GM10248 (cell line): ENCODE measurements at regions not wholly inside any gene's neighbourhood (a gene's known extent, or its start where the extent isn't known, plus 50 kb on each side); places are given as distances from the start of the nearest gene placed in this dataset.

Experiments used
- CTCF ChIA-PET: fragments of 300-600 bp; sonication (Branson Sonifier 250); formaldehyde crosslinking; extraction: SDS; loops from one replicate; lab custom pipeline; 2021; ENCODE audit warnings: antibody characterized with exemption; lab: Yijun Ruan, JAX
- POLR2A ChIA-PET: fragments of 350-650 bp; sonication (Branson Sonifier 250); formaldehyde crosslinking; extraction: SDS; loops from one replicate; lab custom pipeline; 2020; ENCODE audit warnings: antibody characterized with exemption; lab: Yijun Ruan, JAX
- DNase-seq: peaks from one replicate; pipeline ENCODE4 v3.0.0; 2012; ENCODE audit errors: extremely low spot score
- TF ChIP-seq, protein P1 (sequence below): IDR thresholded peaks from 2 replicates; pipeline ENCODE4 v1.5.1; 2012; ENCODE audit warnings: mild to moderate bottlenecking, low read depth; ENCODE audit errors: extremely low read depth, missing control alignments, control extremely low read depth

DNA sequence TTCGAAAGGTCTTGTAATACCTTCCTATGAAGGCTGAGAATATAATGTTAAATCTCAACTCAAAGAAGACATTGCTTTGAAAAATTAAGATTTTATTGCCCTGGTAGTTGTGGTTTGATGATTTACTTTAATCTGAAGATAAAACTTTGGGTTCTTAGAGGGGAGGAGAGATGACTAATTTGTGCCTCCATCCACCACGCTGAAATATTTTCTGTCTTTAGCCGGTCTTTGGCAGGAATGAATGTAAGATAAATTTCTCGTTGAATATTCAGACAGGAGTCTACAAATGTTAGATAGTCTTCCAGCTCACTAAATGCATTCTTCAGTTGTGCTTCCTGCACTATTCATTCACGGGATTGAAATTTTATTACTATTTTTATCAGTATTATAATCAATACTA is 844.3 kb upstream of the NR2F2 start:
- CTCF ChIA-PET, result interaction anchor here (1.1 kb wide), 1 partner anchor 12 kb away, joined by 4 read pairs; no protein-coding TSS in a partner anchor
- POLR2A ChIA-PET, result no interaction called here
- DNase-seq, result no peak
- TF ChIP-seq, protein P1, sequence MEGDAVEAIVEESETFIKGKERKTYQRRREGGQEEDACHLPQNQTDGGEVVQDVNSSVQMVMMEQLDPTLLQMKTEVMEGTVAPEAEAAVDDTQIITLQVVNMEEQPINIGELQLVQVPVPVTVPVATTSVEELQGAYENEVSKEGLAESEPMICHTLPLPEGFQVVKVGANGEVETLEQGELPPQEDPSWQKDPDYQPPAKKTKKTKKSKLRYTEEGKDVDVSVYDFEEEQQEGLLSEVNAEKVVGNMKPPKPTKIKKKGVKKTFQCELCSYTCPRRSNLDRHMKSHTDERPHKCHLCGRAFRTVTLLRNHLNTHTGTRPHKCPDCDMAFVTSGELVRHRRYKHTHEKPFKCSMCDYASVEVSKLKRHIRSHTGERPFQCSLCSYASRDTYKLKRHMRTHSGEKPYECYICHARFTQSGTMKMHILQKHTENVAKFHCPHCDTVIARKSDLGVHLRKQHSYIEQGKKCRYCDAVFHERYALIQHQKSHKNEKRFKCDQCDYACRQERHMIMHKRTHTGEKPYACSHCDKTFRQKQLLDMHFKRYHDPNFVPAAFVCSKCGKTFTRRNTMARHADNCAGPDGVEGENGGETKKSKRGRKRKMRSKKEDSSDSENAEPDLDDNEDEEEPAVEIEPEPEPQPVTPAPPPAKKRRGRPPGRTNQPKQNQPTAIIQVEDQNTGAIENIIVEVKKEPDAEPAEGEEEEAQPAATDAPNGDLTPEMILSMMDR, result no peak

DNA sequence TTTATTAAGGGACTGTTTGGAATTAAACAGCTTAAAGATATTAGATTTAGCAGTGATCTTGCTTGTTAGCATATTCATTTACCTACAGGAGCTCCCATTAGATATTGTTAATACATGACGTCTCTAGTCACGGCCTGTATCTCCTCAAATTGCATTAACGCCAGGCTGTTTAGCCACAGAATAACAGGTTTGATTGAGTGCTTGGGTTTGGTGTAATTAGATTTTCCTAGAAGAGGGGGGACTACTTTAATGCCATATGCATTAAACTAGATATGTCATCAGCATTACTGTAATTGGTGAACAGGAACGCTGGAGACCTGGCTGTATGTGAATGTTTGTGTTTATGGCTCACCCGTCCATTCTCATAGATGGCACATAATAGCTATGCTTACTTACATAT is 841.4 kb upstream of the NR2F2 start:
- CTCF ChIA-PET, result interaction anchor here (1.2 to 1.4 kb wide), 2 partner anchors 14 to 22 kb away, joined by 3 to 5 read pairs; no protein-coding TSS in a partner anchor
- TF ChIP-seq, protein P1, result no peak
- DNase-seq, result no peak
- POLR2A ChIA-PET, result no interaction called here

DNA sequence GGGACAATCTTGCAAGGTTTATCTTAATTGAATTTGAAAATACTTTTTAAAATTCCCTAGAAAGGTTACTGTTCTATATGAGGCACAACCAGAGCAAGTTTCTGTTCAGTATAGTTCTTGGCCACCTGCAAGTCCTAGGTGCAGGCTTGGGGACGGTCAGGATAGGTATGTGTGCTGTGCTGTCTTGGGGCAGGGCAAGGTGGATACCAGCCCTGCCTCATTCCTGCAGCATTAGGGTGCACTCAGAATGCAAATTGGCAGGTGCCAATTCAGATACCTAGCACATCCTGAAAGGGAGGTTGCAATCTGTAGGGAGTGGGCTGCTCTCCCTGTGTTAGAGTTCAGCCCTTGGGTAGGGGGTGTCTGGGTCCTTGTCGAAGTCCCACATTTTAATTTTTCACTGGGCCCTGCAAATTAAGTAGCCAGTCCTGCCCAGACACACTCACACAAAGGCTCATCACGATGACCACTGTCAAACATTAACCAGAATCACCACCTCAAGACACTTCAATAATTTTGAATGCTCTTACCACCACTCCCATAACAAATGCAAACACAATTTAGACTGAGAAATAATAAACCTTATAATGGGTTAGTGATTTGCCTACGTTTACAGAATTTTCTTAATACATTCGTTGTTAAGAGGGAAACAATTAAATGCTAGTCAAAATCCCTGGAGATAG is 838.0 kb upstream of the NR2F2 start:
- ChIA-PET POLR2A (no interaction called here), CTCF (no interaction called here)
- TF ChIP-seq, protein P1, result no peak
- DNase-seq, result no peak

DNA sequence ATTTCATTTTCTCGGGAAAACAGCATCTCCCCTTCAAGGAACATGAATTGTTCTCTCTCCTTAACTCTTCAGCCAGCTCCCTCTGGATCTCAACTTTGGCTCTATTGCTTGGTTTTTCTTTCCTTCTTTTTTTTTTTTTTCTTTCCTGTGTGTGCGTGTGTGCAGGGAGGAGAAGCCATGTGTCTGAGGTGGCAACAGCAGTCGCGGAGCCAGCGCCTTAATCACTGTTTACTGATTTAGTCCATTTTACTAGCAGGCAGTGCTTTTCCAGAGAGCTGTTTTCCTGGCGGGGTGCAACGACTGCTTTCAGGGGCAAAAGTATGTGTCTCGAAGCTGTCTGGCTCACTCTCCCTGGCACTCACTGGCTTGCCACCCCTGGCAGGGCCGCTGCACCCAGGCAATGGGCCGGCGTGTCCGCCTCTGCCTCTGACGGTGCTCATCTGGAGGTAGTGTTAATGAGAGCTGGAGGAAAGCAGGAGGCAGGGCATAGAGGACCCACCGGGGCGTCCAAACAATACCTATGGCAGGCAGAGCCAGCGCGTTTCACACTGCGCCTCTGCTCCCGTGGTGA is 835.4 kb upstream of the NR2F2 start:
- CTCF ChIA-PET, result no interaction called here
- DNase-seq, result no peak
- POLR2A ChIA-PET, result no interaction called here
- TF ChIP-seq, protein P1, result no peak

DNA sequence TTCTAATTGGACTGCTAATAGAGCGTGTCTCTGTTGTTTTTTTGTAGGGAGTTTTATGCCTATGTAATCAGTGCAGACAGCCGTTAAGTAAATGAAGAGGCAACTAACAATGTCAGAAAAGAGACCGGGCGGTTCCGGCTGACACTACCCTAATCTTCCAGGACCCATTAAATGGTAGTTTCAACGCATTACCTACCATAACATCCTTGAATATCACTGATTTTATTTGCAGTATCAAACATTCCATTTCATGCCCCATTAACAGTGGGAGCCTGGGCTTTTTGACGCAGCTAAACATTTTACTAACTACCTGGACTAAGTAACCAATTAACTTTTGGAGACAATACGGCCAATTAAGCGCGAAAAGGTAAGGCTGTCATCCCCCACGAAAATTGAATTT is 832.9 kb upstream of the NR2F2 start:
- CTCF ChIA-PET, result interaction anchor here (1.4 kb wide), 1 partner anchor 11 kb away, joined by 4 read pairs; no protein-coding TSS in a partner anchor
- no peak for DNase-seq
- POLR2A ChIA-PET, result no interaction called here
- TF ChIP-seq, protein P1, result no peak

DNA sequence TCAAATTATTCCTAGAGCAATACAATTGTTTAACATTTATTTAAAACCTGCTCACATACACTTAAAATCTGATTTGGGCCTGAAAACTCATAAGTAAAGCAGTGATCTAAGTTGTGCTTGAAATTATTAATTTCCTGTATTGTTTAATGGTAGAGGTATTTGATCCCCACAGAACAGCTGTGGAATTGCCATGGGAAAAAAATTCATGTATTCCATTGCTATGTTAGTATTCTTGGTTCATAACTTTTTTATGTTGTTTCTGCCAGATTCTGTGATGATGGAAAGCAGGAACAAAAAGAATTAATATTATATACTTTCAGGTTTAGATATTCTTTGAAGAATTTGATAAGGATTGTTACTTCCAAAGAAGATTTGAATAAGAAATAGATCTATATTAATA is 831.5 kb upstream of the NR2F2 start:
- CTCF ChIA-PET, result interaction anchor here (1.4 kb wide), 1 partner anchor 12 kb away, joined by 4 read pairs; no protein-coding TSS in a partner anchor
- DNase-seq, result no peak
- POLR2A ChIA-PET, result no interaction called here
- TF ChIP-seq, protein P1, result no peak
